ENCODE measurements at regions not wholly inside any gene's neighbourhood (a gene's known extent, or its start where the extent isn't known, plus 50 kb on each side); places are given as distances from the start of the nearest gene placed in this dataset.

GRCh38 chr3:18572809-18573208, 147.7 kb upstream of the SATB1 start:
- no peaks in the 10 kb centered on the region for H3K4me1 ChIP-seq (ENCODE audit: control insufficient read depth, insufficient read depth, low read length)
- POLR2A ChIA-PET = no interaction called here
- no peaks in the 10 kb centered on the region for H3K9me3 ChIP-seq (ENCODE audit: control insufficient read depth, insufficient read depth, low read depth, low read length)
- CTCF ChIA-PET = no interaction called here
- H3K36me3 ChIP-seq (ENCODE audit: control insufficient read depth in 2 of 2, insufficient read depth in 1 of 2, low read length in 2 of 2) = no peaks in the 10 kb centered on the region
- TF ChIP-seq ZNF518A (tag by site-specific recombination; conservative IDR thresholded peaks at IDR 0.05; ENCODE audit: low read depth) (no peak), ZNF26 (tag by site-specific recombination; IDR thresholded peaks at IDR 0.05) (no peak), MZF1 (tag by site-specific recombination; IDR thresholded peaks at IDR 0.05; ENCODE audit: borderline replicate concordance) (no peak), ZNF623 (tag by site-specific recombination; IDR thresholded peaks at IDR 0.05) (no peak), ZNF112 (tag by site-specific recombination; IDR thresholded peaks at IDR 0.05) (no peak), ZNF394 (tag by site-specific recombination; IDR thresholded peaks at IDR 0.05; ENCODE audit: borderline replicate concordance) (no peak), ZNF654 (tag by site-specific recombination; IDR thresholded peaks at IDR 0.05; ENCODE audit: low read depth) (no peak), ZBTB49 (tag by site-specific recombination; IDR thresholded peaks at IDR 0.05; ENCODE audit: low read depth) (no peak), ZNF513 (tag by site-specific recombination; IDR thresholded peaks at IDR 0.05) (no peak), ZNF792 (tag by site-specific recombination; IDR thresholded peaks at IDR 0.05) (no peak), ZSCAN18 (tag by site-specific recombination; IDR thresholded peaks at IDR 0.05) (no peak), ZNF48 (tag by site-specific recombination; IDR thresholded peaks at IDR 0.05) (no peak), ZNF423 (tag by site-specific recombination; IDR thresholded peaks at IDR 0.05) (no peak), ZNF391 (tag by site-specific recombination; IDR thresholded peaks at IDR 0.05; ENCODE audit: borderline replicate concordance, low read depth) (no peak), ZNF175 (tag by site-specific recombination; IDR thresholded peaks at IDR 0.05) (no peak), ZNF18 (tag by site-specific recombination; IDR thresholded peaks at IDR 0.05) (no peak)
- H3K4me3 ChIP-seq (ENCODE audit: low read depth, low read length) = no peak overlapping the region
- no peak overlapping the region for H3K27ac ChIP-seq (ENCODE audit: extremely low read depth, low read depth, low read length)

Data from HEK293 (cell line).